ENCODE measurements at regions not wholly inside any gene's neighbourhood (a gene's known extent, or its start where the extent isn't known, plus 50 kb on each side); places are given as distances from the start of the nearest gene placed in this dataset.

DNA sequence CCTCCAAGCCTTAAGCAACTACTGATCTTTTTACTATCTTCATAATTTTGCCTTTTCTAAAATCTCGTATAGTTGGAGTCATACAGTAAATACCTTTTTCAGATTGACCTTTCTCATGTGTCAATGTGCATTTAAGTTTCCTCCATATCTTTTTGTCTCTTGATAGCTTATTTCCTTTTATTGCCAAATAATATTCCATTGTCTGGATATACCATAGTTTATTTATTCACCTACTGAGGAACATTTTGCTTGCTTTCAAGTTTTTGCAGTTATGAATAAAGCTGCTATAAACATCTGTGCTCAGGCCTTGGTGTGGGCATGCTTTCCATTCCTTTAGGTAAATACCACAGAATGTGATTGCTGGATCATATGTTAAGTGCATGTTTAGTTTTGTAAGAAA is 161.2 kb upstream of the GNAI1 start:
- TF ChIP-seq, protein P1, sequence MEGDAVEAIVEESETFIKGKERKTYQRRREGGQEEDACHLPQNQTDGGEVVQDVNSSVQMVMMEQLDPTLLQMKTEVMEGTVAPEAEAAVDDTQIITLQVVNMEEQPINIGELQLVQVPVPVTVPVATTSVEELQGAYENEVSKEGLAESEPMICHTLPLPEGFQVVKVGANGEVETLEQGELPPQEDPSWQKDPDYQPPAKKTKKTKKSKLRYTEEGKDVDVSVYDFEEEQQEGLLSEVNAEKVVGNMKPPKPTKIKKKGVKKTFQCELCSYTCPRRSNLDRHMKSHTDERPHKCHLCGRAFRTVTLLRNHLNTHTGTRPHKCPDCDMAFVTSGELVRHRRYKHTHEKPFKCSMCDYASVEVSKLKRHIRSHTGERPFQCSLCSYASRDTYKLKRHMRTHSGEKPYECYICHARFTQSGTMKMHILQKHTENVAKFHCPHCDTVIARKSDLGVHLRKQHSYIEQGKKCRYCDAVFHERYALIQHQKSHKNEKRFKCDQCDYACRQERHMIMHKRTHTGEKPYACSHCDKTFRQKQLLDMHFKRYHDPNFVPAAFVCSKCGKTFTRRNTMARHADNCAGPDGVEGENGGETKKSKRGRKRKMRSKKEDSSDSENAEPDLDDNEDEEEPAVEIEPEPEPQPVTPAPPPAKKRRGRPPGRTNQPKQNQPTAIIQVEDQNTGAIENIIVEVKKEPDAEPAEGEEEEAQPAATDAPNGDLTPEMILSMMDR (IDR thresholded peaks at IDR 0.05) = no peak
- ATAC-seq (ENCODE audit: low FRiP score) (no peak), DNase-seq (ENCODE audit: low spot score) (no peak)

DNA sequence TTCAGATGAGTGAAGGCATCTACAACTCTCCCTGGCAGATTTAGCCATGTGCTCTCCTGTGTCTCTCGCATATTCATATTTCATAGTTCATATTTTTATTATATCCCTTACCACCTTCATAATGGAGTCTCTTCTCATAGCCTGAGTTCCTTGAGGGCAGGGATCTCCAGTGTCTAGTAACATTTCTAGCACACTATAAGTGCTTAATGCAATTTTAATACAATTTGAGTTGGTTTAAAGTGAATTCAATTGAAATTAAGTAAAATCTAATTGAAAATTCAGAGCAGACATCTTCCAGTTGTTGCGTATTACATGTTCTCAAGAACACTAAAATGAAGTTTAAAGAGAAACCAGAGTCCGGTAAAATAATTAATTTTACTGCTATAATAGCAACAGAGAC is 163.6 kb upstream of the GNAI1 start:
- ATAC-seq (ENCODE audit: low FRiP score) (no peak), DNase-seq (ENCODE audit: low spot score) (no peak)
- TF ChIP-seq, protein P1 (IDR thresholded peaks at IDR 0.05) = no peak

DNA sequence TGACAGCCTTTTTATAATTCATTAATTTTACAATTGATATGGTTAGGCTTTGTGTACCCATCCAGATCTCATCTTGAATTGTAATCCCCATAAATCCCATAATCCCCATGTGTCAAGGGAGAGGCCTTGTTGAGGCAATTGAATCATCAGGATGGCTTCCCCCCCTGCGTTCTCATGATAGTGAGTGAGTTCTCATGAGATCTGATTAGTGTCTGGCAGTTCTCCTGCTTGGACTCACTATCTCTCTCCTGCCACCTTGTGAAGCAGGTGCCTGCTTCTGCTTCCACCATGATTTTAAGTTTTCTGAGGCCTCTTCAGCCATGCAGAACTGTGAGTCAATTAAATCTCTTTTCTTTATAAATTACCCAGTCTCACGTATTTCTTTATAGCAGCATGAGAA is 165.7 kb upstream of the GNAI1 start:
- TF ChIP-seq, protein P1 (IDR thresholded peaks at IDR 0.05) = no peak

DNA sequence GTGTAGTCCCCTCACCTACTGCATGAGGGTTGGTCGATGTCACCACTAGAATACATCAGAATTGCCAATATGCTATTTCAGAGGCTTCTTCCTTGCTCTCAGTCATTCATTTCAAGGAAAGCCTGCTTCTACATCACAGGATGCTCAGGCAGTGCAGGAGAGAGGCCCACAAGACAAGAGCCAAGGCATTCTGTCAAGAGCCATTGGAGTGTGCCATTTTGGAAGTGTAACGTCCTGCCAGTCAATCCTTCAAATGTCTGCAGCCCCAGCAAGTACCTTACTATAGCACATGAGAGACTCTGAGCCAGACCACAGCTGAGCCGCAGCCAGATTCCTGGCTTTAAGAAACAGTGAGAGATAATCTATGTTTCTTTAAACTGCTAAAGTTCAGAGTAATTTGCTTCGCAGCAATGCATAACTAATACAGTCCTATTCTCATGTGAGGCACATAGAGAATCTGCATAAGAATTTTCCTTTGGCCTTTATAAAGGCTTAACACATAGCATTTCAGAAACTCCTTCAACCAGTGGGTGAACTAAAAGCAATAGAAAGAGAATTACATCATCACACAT is 166.5 kb upstream of the GNAI1 start:
- DNase-seq (ENCODE audit: low spot score) = no peak
- TF ChIP-seq, protein P1 (IDR thresholded peaks at IDR 0.05) = no peak
- no peak for ATAC-seq (ENCODE audit: low FRiP score)

More for the DNA sequence above, 165.7 kb upstream of the GNAI1 start:
- ATAC-seq (ENCODE audit: low FRiP score) = no peak
- DNase-seq (ENCODE audit: low spot score) = no peak

DNA sequence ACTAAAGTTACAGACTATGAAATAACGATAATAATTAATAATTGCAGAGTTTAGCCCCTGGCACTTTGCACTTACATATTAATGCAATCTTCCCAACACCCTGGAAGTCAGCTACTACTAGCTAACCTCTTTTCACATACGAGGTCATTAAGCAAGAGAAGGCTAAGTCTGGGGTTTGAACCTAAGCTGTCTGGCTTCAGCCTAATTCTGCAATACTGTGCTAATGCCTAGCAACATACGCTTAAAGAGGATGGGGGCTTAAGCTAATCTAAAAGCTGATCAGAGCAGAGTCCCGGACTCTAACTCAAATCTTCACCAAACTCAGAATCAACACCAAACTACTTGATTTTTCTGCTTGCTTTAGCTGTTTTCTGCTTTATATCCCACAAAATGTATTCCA is 168.7 kb upstream of the GNAI1 start:
- no peak for ATAC-seq (ENCODE audit: low FRiP score)
- DNase-seq (ENCODE audit: low spot score) = no peak
- TF ChIP-seq, protein P1 (IDR thresholded peaks at IDR 0.05) = no peak

DNA sequence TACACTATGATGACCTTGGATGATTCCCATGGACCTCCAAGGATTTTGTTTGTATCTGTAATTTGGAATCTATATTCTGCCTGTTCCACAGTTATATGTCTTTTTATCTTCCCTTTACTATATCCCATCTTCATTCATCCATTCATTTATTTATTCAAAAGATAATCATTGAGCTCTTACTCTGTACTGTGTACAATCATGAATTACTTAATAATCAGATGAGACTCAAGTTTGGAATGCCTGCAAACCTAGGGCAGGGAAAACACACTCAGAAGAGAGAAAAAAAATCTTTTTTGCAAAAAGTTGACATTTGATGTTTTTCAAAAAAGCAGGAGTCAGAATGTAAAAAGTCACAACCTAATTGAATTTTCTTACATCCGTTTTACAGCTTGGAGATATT is 170.2 kb upstream of the GNAI1 start:
- no peak for ATAC-seq (ENCODE audit: low FRiP score)
- TF ChIP-seq, protein P1 (IDR thresholded peaks at IDR 0.05) = no peak
- no peak for DNase-seq (ENCODE audit: low spot score)

DNA sequence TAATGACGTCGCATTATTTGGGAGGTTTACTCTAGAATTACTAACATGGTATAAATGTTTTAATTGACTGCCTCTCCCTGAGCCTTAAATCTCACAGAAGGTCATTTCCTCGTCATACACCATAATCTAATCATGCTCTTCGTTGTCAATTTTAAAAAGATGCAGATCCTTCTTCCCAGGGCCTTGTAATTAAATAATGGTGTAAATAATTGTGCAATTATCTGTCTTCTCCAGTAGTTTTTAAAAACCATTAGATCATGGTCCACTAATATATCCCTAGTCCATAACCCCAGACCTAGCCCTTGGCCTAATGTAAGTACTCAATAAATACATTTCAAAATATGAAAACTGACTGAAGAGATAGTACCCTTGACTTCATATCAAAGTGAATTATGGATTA is 181.5 kb upstream of the GNAI1 start:
- ATAC-seq (ENCODE audit: low FRiP score) (no peak), DNase-seq (ENCODE audit: low spot score) (no peak)
- TF ChIP-seq, protein P1 (IDR thresholded peaks at IDR 0.05) = no peak

Data from omental fat pad (tissue), 3 donors.